NOMO-1 (cell line): ENCODE measurements at regions not wholly inside any gene's neighbourhood (a gene's known extent, or its start where the extent isn't known, plus 50 kb on each side); places are given as distances from the start of the nearest gene placed in this dataset.

ENCODE experiments used
- DNase-seq, 2 experiments: peaks; one replicate each; lab custom pipeline; 2025; ENCODE audit not compliant: unreplicated experiment in 2 of 2; lab: John Stamatoyannopoulos, UW

DNA sequence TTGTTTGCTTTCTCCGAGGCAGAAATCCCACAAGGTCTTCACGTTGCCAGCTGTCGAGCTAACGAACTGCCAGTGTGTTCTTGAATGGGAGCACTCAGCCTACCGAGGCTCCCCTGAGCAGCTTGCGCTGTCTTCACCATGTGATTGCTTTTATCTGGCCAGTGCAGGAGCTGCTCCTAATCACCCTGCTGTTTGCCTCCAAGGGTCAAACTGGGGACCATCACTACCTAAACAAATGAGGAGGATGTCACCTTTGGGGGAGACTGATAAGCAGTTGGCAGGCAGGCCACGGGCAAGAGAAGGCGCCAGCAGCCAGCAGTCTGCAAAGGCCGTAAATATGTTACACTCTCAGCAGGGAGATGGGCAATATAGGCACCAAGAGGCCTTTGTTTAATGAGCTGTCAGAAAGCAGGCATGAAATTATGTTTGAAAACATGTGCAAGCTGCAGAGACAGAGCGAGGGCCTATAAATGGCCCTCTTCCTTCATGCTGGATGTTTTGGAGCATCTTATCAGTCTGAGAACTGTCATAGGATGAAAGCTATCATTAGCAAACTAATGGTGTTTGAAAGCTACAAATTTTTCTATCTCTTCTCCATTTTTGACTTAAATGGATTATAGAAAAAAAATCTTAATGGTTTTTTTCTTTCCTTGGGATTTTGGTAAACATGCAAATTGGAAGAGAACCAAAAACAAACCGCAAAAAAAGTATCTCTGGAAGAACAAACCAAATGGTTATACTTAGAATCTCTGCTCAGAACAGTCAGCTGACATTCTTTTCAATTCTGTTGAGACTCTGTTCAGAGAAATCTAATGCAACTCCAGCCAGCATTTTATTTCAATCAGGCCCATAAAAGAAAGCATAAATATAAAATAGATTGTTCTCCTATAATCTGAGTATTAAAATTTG lies 267.3 kb upstream of the NPVF start:
- no peak for DNase-seq

DNA sequence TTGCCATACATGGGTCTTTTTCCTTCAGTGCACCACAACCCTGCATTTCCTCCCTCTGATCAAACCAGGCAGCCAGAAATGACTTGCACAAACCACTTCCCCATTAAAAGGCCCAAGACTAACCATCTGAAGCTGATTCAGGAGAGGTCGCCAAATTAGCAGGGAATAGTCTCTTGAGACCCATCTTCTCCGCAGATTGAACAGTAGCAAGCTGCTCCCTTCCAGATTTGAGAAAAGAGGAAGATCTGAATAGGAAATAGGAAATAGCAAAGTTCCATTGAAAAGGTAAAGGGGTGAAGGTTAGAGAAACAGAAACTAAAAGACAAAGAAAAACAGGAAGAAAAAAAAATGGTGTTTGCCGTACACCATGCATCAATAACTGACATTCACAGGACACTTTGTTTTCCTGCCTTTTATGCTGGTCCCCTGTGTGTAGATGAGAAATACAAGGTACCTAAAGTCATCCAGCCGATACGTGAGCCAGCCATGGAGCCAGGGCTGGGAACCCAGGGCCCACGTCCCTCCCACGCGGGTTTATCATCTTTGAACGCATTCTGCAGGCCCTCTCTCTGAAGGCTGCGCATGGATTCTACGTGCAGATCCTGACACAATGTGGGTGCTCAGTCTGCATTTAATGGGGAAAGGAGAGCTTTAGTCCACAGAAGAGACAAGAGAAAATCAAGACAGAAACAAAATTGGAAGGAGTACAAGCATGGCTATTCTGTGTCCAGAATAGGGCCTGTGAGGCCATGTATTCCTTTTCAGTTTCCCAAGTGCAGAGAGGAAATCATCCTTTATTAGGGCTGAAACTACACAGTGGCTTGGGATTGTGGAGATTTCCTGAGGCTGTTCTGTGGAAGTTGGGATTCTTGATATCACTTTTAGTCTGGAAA lies 268.4 kb upstream of the NPVF start:
- peak; percentile 82 to 85 for DNase-seq

DNA sequence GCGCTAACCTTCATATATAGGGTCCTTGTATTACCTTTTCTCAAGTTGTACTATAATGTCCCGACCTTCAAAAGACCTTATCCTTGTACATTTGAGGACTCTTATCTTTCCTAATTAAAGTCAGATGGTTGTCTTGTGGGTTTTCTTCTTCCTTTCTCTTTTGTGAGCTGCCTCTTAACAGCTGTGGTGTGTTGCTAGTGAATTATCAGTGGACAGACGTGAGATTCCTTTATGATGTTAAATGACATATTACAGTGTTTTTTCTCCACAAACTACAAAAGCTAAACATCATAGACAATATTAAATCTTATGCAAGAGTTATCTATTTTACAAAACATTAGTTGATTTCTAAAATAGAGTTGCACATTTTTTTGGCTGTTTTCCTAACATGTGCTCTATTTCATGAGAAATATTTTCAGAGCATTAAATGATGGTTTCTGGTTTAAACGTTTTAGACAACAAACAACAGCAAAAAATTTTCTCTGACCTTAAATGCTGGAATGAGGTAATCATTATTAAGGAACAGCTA lies 272.2 kb upstream of the NPVF start:
- no peak for DNase-seq

DNA sequence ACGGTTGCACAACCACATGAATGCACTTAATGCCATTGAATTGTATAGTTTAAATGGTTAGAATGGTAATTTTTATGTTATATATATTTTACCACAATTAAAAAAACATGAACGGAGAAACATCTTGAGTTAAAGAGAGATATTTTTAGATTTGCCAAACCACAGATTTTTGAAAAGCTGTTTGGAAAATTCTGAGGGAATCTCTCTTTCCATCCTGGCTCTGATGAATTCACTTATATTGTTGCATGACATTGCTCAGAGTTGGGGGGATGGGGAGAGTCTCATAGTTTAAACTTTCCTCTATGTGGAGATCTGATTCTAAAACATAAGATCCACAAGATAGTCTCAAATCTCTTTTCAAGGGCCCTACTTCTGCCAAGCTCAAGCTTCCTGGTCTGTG lies 275.0 kb upstream of the NPVF start:
- DNase-seq: no peak

DNA sequence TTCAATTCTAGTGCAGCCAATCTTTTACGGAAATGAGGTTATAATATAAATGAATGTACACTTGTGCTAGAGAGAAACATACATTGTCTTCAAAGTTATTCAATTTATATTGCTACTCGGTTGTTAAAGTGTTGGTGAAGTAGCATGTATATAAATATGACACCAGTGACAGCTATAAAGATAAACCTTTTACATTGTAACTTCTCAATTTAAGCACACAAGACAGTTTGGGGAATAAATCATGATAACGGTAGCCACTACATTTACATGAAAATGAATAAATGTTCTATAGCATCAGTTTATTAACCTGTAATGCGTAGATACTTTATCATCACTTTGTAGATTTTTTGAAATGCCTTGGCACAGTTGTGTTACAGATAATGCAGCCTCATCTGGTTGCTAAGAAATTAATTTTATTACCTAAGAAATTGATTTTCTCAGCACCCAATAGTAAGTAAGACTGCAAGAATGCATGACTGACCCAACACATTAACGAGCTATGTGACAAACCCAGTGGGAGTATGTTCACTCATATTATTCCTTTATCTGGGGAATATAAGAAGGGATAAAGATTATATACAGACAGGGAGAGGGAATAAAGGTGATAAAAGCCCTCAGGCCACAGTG lies 283.9 kb upstream of the NPVF start:
- DNase-seq: no peak

DNA sequence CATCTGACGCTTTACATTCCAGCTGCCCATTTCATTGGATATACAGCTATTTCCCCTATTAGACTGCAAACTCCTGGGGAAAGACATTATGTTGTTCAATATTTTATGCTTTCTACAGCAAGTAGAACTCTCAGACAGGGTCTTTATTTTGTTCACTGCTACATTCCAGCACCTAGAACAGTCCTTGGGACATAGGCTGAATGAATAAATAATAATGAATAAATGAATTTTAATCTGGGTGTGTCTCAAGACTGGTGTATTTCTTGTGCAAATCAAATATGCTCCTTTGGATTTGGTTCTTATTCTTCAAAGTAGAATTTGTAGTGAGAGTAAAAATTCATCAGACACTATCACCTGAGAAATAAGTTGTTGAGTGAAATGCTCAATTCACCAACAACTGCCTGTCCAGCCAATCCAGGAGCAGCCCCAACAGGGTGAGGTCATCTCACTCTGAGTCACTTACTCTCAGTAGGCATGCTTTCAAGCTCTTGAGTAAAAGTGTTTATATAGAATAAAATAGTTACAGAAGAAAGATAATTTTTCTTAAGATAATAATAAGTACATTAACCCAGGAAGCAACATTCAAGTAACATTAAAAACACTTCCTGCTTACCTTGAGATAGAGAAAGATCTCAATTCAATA lies 287.5 kb upstream of the NPVF start:
- DNase-seq: no peak

DNA sequence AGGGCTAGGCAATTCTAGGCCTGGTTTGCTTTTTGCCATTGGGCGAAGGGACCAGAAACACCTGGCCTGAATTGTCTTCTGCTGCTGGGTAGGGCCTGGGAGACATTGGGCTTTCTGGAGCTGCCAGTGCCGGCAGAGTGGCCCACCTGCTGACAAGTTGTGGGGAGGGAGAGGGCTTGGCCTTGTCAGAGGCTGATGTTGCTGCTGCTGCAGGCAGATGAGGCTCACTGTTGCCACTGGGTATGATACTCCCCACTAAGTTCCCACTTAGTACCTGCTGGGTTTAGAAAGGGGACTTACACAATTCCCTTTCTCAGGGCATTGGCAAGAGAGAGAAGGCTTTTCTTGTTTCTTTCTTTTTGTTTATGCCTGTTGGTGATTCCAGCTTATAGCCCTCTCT lies 289.6 kb upstream of the NPVF start:
- no peak for DNase-seq

DNA sequence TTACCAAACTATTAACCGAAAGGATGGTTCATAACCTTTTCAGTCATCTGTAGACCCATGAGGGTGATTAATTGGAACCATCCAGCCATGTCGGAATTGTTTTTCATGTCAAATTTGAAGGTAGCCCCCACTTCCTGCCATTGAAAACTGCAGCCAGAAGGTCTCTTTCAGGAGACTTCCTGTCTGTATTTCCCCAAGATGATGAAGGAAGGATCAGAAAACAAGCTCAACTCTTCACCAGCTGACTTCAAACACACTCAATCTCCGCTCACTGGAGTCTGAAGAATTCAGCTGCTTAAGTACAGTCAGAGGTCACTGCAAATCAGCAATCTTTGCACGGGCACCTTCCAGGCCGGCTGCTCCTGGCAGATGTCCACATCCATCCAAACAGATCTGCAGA lies 291.7 kb upstream of the NPVF start:
- no peak for DNase-seq

DNA sequence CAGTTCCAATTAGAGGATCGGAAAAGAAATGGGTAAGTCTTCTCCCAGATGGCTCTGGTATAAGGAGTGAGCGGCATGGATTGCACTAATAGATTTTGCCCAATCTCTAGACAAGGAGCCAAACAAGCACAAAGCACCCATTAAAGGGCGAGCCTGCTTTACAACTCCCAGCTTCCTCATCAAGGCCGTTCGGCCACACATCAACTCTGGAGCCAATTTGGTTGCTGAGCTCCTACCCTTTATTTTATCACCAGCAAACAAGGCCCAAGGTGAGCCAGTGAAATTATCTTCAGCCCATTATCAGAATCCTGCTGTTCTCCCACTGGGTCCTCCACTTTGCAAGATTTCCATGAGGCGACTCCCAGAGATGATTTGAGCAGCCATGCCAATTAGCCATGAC lies 292.2 kb upstream of the NPVF start:
- DNase-seq: no peak

DNA sequence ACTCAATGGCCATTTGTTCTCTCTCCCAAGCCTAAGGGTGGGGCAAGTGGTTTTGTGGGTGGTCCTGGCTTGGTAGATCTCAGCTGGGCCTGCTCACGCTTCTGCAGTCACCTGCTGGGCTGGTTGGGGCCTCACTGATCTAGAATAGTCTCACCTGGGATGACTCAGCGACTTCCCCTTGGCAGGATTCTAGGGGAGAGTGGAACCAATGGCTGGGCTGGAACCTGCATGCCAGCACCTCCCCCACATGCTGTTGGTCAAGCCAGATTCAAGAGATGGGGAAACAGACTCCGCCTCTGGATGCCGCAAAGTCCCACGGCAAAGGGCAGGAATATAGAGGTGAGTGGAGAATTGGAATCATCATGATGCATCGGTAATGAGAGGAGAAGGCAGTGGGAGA lies 292.9 kb upstream of the NPVF start:
- no peak for DNase-seq

DNA sequence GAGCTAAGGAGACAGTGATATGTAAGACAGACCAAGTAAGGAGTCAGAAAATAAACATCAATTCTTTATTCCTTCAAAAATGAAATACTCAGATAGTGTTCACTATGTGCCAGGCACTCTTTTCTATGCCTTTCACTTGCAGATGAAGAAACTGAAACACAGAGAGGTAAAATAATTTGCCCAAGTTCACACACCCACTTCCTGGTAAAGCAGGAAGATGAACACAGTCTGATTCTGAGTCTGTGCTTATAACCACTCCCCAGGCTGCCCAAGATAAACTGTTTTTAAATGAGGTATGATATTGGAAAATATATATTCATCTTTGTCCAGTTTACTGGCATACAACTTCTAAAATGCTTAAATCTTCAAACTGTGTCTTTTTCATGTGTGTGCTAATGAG lies 294.4 kb upstream of the NPVF start:
- DNase-seq: no peak

DNA sequence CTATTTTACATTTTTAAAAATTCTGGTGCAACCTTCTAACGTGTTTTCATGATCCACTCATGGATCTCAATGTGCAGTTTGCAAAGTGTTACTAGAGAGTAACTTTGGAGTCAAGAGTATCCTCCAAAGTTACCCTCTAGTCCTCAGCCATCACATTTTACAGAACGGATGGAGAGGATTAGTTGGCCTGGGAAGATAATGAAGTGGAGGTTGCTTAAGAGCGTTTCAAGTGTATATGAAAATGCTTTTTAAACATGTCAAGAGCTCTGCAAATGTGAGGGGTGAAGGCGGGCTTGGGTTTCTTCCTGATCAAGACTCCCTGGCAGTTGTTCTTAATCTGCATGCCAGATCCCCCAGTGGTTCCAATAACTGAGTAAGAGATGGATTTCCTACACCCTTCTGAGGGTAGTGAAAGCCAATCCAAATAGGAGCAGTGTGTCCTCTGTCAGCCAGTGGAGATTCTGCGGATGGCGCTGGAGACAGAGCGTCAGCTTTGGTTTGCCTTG lies 299.4 kb upstream of the NPVF start:
- DNase-seq: no peak

DNA sequence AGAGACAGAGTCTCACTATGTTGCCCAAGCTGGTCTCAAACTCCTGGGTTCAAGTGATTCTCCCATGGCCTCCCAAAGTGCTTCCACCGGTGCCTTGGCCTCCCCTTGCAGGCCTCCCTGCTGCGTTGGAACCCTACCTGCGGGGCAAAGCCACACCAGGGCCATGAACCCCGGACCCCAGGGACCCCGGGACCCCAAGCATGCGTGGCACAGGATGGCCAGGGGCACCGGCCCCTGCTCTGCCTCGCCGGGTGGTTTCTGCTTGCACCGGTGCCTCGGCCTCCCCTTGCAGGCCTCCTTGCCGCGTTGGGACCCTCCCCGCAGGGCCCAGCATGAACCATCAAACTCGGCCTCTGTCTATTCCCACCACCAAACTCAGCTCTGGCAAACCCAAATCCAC lies 301.0 kb upstream of the NPVF start:
- DNase-seq: no peak

DNA sequence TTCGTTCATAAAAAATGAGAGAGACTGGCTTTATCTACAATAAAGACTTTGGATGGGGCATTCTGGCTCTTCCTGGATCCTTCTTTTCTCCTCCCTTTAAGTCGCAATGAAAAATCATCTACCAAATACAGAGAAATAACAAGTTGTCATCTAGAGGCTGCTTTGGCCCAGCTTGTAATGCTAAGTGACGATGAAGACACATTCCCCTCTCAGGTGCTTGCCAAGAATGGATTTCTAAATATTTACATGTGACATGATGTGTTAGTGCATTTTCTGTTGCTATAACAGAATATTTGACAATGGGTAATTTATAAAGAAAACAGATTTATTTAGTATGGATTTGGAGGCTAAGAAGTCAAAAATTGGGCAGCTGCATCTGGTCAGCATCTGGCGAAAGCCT lies 308.6 kb upstream of the NPVF start:
- no peak for DNase-seq

DNA sequence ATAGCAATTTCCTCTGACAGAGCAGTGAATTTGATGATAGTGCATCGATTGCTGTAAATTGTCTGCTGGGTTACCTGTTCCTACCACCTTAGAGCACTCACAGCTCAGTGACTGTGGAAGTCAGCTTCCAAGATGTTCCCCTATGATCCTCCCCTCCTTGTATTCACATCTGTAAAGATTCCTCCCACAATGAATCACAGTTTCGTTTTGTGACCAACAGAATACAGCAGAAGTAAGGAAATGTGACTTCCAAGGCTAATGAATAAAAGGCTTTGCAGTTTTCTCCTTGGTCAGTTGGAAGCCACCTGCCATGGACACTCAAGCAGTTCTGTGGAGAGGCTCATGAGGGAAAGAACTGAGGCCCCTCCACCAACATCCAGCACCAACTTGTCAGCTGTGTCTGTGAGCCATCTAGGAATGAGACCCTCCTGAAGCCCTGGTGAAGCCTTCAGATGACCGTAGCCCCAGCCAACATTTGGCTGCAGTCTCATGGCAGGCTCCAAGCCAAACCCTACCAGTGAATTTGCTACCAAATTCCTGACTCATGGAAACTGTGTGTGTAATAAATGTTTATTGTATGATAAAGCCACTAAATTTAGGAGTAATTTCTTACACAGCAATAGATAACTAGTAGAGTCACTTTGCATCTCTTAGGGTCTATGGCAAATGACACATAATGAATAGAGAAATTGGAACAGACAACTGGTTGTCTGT lies 309.5 kb upstream of the NPVF start:
- no peak for DNase-seq

DNA sequence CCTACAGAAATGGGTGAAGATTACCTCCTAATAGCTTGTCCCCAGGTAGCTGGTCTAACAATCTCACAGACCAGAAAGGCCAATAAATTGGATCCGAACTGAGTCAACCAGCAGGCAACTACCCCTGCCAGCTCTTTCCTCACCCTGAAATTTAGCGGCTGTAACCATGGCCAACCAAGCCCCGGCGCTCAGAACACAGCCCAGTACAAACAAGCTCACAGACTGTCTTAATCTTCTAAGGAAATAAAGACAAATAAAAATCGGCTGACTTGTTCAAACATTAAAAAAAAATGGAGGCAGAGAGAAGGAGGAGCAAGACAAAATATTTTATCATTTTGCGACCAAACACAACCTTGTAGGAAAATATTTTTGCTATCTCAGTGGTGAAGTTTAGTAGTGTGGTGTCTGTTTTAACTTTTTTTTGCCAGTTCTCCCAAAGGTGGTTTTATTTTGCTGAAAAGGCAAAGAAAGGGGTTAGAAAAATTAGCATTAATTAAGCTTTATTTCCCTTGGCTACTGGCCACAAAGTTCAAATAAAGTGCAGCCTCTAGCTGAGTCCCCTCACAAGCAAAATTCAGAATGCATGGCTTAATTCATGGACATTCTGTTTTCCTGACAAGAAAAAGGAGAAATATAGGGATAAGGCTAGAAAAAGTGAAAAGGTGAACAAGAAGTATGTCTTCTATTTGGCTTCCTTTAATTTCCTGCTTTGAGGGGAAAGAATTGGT lies 313.0 kb upstream of the NPVF start:
- no peak for DNase-seq

DNA sequence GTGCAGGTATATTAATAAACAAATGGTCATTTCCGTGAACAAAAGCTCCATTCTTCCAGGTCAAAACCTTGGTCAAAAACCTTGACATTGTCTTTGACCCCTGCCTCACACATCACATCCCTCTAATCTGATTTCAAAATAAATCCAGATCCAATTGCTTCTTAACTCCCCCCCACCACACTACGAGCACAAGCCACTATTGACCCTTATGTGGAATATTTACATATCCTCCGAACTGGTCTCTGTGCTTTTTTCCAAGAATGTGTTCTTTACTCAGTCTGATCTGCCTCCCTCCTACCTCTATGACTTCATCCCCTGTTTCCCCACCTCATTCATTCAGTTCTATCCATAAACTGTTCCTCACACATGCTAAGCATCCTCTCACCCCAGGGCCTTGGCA lies 313.6 kb upstream of the NPVF start:
- DNase-seq: no peak

DNA sequence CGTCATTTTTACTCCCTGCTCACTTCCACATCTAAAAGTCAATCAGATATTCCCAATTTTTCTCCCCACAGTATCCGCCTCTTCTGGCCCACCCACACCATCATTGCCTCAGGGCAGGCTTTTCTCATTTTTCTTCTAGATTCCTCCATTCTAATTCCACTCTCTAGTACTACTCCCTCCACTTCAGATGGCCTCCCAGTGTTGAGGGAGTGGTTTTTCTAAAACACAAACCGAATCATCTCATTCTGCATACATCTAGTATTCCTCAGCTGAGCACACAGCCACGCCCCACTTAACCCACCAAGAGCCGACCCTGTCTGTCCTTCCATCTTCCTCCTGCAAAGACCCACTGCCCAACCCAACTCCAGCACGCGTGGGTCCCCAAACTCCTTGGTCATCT lies 314.9 kb upstream of the NPVF start:
- DNase-seq: no peak

DNA sequence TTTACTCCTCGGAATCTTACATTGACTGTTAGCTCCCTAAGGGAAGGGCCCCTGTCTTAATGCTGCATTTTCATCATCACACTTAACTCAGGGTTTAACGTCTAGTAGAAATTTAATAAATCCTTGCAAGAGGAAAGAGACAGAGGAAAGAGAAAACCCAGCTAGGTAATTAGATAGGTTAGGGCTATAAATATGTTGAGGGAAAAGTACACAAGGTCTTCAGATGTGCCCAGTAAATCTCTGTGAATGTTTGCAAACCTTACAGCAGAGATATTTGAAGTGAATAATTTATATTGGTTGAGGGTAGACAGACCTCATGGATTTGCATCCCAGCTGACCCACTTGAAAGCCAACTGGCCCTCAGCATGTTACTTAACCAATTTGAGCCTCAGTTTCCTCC lies 315.5 kb upstream of the NPVF start:
- no peak for DNase-seq
